IgD-negative memory B cell (primary cell): ENCODE measurements at regions not wholly inside any gene's neighbourhood (a gene's known extent, or its start where the extent isn't known, plus 50 kb on each side); places are given as distances from the start of the nearest gene placed in this dataset.
"Not testable (repeated sequence)": the region's sequence is repeated elsewhere in the genome, so short reads cannot be mapped to it uniquely, and the experiment has no call there.

Source experiments
- H3K27ac Mint-ChIP-seq, 3 donors: one replicate each; pipeline ENCODE4 v1.8.0; 2020 to 2022; ENCODE audit warnings: mild to moderate bottlenecking in 3 of 3, mixed read lengths in 3 of 3, moderate library complexity in 1 of 3
- H3K27me3 Mint-ChIP-seq: one replicate; pipeline ENCODE4 v1.8.0; 2021; ENCODE audit warnings: mixed read lengths
- H3K36me3 Mint-ChIP-seq: one replicate; pipeline ENCODE4 v1.8.0; 2020; ENCODE audit warnings: mild to moderate bottlenecking, mixed read lengths
- H3K4me1 Mint-ChIP-seq, 3 donors: one replicate each; pipeline ENCODE4 v1.8.0; 2020 to 2022; ENCODE audit warnings: mixed read lengths in 3 of 3, mild to moderate bottlenecking in 1 of 3
- H3K4me3 Mint-ChIP-seq, 4 donors: one replicate each; pipeline ENCODE4 v1.8.0; 2020 to 2022; ENCODE audit warnings: mild to moderate bottlenecking in 4 of 4, mixed read lengths in 4 of 4, moderate library complexity in 3 of 4
- H3K9me3 Mint-ChIP-seq, 3 donors: one replicate each; pipeline ENCODE4 v1.8.0; 2020 to 2021; ENCODE audit warnings: mixed read lengths in 3 of 3, mild to moderate bottlenecking in 1 of 3

GRCh38 chr9:78106586-78106985, 75.0 kb upstream of the GNAQ start:
- H3K27ac Mint-ChIP-seq = not testable (repeated sequence)

DNA sequence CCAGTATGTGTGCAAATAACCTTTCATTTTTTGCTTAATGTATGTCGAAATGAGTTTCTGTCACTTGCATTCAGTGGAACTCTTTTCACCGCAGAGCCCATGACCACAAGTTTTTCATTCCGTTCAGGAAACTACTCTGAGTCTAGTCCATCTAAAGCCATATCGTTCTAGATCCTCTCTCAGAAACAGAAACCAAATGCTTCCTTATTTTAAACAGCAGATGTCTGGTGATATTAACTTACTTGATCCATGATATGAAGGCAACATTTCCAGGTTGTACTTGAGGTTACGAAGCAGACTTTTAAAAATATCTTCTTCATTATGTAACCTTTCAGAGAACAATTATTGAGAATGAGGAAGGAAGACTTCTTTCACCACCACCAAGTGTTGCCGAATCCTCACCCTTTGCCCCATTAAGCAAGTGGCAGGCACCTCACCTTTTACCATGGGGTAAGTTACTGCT, 72.4 kb upstream of the GNAQ start:
- no peaks in the 10 kb centered on the region for H3K36me3 Mint-ChIP-seq
- peaks cover 13% of the 10 kb centered on the region for H3K27me3 Mint-ChIP-seq
- H3K4me1 Mint-ChIP-seq = peaks cover 8 to 14% (median 12%) of the 10 kb centered on the region in 3 donors
- H3K4me3 Mint-ChIP-seq = peak overlapping the region in 1 of 4 donors; percentile 30
- peaks cover 2 to 7% (median 6%) of the 10 kb centered on the region in 3 donors for H3K9me3 Mint-ChIP-seq
- H3K27ac Mint-ChIP-seq = no peak overlapping the region

More at GRCh38 chr9:78106586-78106985, 75.0 kb upstream of the GNAQ start:
- peaks cover 8 to 14% (median 12%) of the 10 kb centered on the region in 3 donors for H3K4me1 Mint-ChIP-seq
- not testable (repeated sequence) for H3K4me3 Mint-ChIP-seq, H3K36me3 Mint-ChIP-seq, H3K9me3 Mint-ChIP-seq
- H3K27me3 Mint-ChIP-seq = peaks cover 14% of the 10 kb centered on the region

DNA sequence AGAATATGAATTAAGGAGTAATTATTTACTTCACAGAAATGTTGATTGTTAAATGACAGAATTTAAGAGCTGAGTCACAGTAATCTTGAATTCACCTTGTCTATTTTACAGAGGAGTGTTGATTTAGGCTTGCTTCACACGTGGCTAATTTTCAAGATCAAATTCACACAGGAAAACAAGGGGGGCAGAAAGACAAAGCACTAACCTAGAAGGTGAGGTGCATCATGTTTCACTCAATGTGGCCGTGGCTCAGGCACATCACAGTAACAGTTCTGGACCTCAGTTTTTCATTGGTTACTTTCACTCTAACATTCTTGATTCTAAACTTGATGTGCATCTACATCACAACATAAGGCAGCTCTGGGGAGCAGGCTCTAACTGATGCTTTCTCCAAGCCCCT, 69.6 kb upstream of the GNAQ start:
- H3K36me3 Mint-ChIP-seq = no peaks in the 10 kb centered on the region
- peaks cover 14 to 21% (median 21%) of the 10 kb centered on the region in 3 donors for H3K4me1 Mint-ChIP-seq
- no peak overlapping the region for H3K4me3 Mint-ChIP-seq
- peaks cover 0 to 1% (median 0%) of the 10 kb centered on the region in 3 donors for H3K9me3 Mint-ChIP-seq
- H3K27ac Mint-ChIP-seq = no peak overlapping the region
- H3K27me3 Mint-ChIP-seq = peaks cover 6% of the 10 kb centered on the region

GRCh38 chr9:78097541-78097940, 65.9 kb upstream of the GNAQ start:
- Mint-ChIP-seq H3K27me3 (peaks cover 5% of the 10 kb centered on the region), H3K4me3 (peak overlapping the region in 1 of 4 donors; percentile 49), H3K4me1 (peaks cover 7 to 13% (median 9%) of the 10 kb centered on the region in 3 donors), H3K36me3 (peaks cover 1% of the 10 kb centered on the region), H3K9me3 (no peaks in the 10 kb centered on the region), H3K27ac (no peak overlapping the region)

- Mint-ChIP-seq H3K36me3 (peaks cover 1% of the 10 kb centered on the region), H3K27ac (no peak overlapping the region), H3K27me3 (no peaks in the 10 kb centered on the region), H3K4me3 (no peak overlapping the region), H3K9me3 (peaks cover 2 to 7% (median 7%) of the 10 kb centered on the region in 3 donors), H3K4me1 (peaks cover 0 to 2% (median 0%) of the 10 kb centered on the region in 3 donors)
These were observed 60.1 kb upstream of the GNAQ start for GRCh38 chr9:78091731-78092130.

DNA sequence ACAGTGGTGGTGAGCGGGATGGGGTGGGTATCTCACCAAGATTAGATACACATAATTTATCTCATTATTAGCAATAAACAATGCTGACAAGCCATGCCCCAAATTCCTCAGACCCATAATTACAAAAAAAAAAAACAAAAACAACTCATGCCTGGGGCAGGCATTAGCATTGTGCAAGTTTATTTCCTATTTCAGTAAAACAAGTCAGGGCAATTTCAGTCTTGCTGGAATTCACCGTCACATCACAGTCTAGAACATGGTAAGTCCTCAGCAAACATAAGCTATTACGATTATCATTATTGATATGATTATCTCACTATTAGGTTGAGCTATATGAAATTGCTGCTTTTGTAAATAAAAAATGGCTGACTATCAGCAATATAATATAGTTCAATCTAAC, 57.5 kb upstream of the GNAQ start:
- Mint-ChIP-seq H3K36me3 (peaks cover 8% of the 10 kb centered on the region), H3K4me1 (peaks cover 0 to 3% (median 0%) of the 10 kb centered on the region in 3 donors), H3K4me3 (no peak overlapping the region), H3K27me3 (peaks cover 4% of the 10 kb centered on the region), H3K27ac (no peak overlapping the region), H3K9me3 (peaks cover 2 to 15% (median 12%) of the 10 kb centered on the region in 3 donors)

DNA sequence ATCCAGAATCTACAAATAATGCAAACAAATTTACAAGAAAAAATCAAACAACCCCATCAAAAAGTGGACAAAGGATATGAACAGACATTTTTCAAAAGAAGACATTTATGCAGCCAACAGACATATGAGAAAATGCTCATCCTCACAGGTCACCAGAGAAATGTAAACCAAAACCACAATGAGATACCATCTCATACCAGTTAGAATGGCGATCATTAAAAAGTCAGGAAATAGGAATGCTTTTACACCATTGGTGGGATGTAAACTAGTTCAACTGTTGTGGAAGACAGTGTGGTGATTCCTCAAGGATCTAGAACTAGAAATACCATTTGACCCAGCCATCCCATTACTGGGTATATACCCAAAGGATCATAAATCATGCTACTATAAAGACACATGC, 56.6 kb upstream of the GNAQ start:
- not testable (repeated sequence) for H3K27ac Mint-ChIP-seq

More for the DNA sequence above, 56.6 kb upstream of the GNAQ start:
- H3K27me3 Mint-ChIP-seq, H3K36me3 Mint-ChIP-seq, H3K4me3 Mint-ChIP-seq, H3K4me1 Mint-ChIP-seq: not testable (repeated sequence)
- peaks cover 2 to 15% (median 12%) of the 10 kb centered on the region in 3 donors for H3K9me3 Mint-ChIP-seq
